AG04450 (cell line): ENCODE measurements at regions not wholly inside any gene's neighbourhood (a gene's known extent, or its start where the extent isn't known, plus 50 kb on each side); places are given as distances from the start of the nearest gene placed in this dataset.

ENCODE experiments used
- CTCF ChIA-PET: fragments of 300-600, 350-600 bp; formaldehyde crosslinking; extraction: SDS; loops from one replicate; lab custom pipeline; 2022; ENCODE audit warnings: antibody characterized with exemption, inconsistent platforms; lab: Charles Lee
- POLR2A ChIA-PET: fragments of 350-600 bp; formaldehyde crosslinking; extraction: SDS; loops from one replicate; lab custom pipeline; 2021; ENCODE audit warnings: antibody characterized with exemption, inconsistent platforms; lab: Yijun Ruan, JAX
- DNase-seq: peaks from one replicate; pipeline ENCODE4 v3.0.0-alpha.2; 2011; ENCODE audit warnings: low read depth, low spot score
- H3K27ac ChIP-seq: one replicate; pipeline ENCODE4 v1.5.1; 2012; ENCODE audit warnings: low read depth, low read length, control low read depth
- H3K27me3 ChIP-seq: one replicate; pipeline ENCODE4 v1.6.0; 2012; ENCODE audit warnings: low read length; ENCODE audit not compliant: control insufficient read depth, insufficient read depth
- H3K4me3 ChIP-seq: 2 replicates; pipeline ENCODE4 v1.5.1; 2011; ENCODE audit warnings: mild to moderate bottlenecking, low read depth, low read length, control low read depth
- H3K9me3 ChIP-seq: 2 replicates; pipeline ENCODE4 v1.5.1; 2012; ENCODE audit warnings: low read length; ENCODE audit not compliant: control insufficient read depth, insufficient read depth
- TF ChIP-seq, protein P1 (sequence below): IDR thresholded peaks from 2 replicates; pipeline ENCODE4 v1.5.1; 2011; ENCODE audit warnings: low read depth, low read length, control low read depth, inconsistent platforms

DNA sequence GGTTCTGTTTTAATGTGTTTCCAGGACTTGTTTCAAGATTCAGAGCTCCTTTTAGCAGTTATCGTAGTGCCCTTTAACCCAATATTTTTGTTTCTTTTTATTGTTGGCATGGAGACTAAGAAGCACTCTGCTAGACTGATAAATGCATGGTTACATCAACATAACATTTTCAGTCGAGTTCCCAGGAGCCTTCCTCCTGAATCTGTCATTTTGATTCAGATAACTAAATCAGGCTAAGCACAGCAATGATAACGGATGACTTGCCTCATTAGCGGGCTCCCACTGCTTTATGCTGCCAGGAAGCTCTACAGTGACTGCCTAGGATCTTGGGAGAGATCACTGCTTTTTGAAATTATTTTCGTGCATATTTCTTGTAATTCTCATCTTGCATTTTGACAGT, 772.8 kb upstream of the GJE1 start:
- TF ChIP-seq, protein P1, sequence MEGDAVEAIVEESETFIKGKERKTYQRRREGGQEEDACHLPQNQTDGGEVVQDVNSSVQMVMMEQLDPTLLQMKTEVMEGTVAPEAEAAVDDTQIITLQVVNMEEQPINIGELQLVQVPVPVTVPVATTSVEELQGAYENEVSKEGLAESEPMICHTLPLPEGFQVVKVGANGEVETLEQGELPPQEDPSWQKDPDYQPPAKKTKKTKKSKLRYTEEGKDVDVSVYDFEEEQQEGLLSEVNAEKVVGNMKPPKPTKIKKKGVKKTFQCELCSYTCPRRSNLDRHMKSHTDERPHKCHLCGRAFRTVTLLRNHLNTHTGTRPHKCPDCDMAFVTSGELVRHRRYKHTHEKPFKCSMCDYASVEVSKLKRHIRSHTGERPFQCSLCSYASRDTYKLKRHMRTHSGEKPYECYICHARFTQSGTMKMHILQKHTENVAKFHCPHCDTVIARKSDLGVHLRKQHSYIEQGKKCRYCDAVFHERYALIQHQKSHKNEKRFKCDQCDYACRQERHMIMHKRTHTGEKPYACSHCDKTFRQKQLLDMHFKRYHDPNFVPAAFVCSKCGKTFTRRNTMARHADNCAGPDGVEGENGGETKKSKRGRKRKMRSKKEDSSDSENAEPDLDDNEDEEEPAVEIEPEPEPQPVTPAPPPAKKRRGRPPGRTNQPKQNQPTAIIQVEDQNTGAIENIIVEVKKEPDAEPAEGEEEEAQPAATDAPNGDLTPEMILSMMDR: no peak
- H3K27me3 ChIP-seq: no peaks in the 10 kb centered on the region
- no peak overlapping the region for H3K4me3 ChIP-seq
- H3K9me3 ChIP-seq: no peaks in the 10 kb centered on the region
- ChIA-PET POLR2A (no interaction called here), CTCF (interaction anchor here (0.7 kb wide), 1 partner anchor 23 kb away, joined by 3 read pairs; no protein-coding TSS in a partner anchor)
- H3K27ac ChIP-seq: no peak overlapping the region
- no peak for DNase-seq

DNA sequence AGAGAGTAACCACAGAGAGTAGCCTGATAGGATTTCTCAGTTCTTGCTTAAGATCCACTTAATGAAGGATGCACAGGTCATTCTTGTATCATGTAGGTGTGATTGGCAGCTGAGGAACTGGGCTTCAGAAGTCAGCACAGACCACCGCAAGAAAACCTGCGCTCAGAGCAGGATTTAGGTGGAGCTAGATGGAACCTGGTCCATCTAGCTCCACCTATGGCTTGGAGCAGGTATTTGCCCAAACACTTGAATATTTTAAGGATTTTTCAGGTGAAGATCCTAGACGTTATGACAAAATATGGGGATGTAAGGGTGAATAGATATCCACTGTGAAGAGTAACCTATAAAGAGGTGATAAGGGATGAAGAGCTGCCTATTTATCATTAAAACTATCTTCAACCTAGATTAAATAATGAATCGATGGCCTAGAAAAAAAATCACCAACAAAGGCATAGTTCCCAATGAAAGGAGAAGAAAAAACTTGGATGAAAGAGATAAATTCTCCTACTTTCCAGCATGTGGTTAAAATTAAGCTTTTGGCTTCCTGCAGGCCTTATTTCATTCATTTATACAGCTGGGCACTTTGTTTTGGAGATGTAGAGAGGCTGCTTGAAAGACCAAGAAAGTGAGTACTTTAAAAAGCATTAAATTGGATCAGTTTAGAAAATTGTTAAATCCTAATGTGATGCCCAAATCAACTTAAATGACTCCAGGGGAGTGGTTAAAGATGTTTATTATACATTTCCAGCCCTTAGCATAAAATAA, 778.4 kb upstream of the GJE1 start:
- TF ChIP-seq, protein P1: no peak
- no peaks in the 10 kb centered on the region for H3K27me3 ChIP-seq
- no peak for DNase-seq
- H3K27ac ChIP-seq: no peak overlapping the region
- no peak overlapping the region for H3K4me3 ChIP-seq
- H3K9me3 ChIP-seq: no peaks in the 10 kb centered on the region
- ChIA-PET POLR2A (no interaction called here), CTCF (no interaction called here)

DNA sequence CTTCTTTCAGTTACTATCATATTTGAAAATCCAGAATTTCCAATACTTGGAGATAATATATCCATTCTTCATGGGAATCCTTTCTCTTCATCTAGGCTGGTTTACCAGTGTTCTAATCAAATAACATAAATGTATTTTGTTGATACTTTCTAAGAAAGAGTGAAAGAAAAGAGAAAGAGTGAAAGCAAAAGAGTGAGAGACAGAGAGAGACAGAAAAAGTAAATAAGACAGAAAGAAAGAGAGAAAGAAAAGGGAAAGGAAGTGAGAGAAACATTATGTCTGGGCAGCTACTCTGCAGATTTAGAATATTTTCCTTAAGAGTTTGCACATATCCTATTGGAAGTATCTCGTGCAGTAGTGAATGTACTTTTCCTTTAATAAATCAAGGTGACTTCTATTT, 781.0 kb upstream of the GJE1 start:
- no peak for DNase-seq
- ChIA-PET CTCF (no interaction called here), POLR2A (no interaction called here)
- Histone ChIP-seq H3K9me3 (no peaks in the 10 kb centered on the region), H3K4me3 (no peak overlapping the region), H3K27ac (no peak overlapping the region), H3K27me3 (no peaks in the 10 kb centered on the region)
- TF ChIP-seq, protein P1: no peak

DNA sequence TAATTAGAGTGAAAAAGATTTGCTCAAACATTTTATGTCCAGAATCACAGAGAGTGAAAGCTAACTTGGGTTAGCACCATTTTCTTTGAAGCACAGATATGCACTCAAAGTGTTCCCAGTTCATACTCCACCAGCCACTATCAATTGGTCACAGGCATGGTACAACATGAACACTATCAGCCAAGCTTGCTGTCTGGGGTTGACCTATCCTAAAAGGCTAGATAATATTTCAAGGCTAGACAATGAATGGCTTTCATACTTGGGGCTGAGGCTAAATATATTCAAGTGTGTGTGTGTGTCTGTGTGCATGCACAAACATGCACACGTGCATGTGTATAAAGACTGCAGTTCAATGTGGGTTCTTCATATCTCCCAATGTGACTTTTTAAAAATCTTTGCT, 783.0 kb upstream of the GJE1 start:
- POLR2A ChIA-PET: no interaction called here
- no peaks in the 10 kb centered on the region for H3K9me3 ChIP-seq
- CTCF ChIA-PET: interaction anchor here (1.0 kb wide), 1 partner anchor 36 kb away, joined by 4 read pairs; no protein-coding TSS in a partner anchor

DNA sequence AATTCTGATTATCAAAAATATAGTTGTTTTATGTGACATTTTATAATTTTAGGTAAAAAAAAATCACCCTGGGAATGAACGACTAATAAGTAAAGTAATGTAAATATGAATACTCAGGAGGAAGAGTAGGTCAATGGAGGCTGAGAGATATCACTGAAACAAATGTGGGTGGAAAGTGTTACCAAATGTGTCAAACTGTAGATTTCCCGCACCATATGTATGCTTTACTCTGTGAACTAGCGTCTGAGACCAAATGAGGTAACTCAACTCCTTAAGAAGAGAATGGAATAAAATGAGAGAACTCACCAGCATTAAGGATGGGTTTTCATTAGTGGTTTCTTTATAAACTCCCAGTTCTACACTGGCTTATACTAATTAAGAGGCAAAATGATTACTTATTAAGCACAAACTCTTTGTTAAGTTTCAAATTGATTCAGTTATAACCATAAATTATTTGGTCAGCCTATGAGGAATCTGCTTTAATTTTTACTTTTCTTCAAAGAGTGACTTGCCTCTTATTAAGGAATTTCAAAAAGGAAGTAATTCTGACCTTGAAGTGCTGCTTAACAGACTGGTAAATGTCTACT, 784.7 kb upstream of the GJE1 start:
- CTCF ChIA-PET: no interaction called here
- DNase-seq: no peak

More for the DNA sequence above, 783.0 kb upstream of the GJE1 start:
- TF ChIP-seq, protein P1: no peak
- H3K4me3 ChIP-seq: no peak overlapping the region
- no peak overlapping the region for H3K27ac ChIP-seq
- no peaks in the 10 kb centered on the region for H3K27me3 ChIP-seq
- no peak for DNase-seq

More for the DNA sequence above, 784.7 kb upstream of the GJE1 start:
- no peaks in the 10 kb centered on the region for H3K27me3 ChIP-seq
- no peak overlapping the region for H3K4me3 ChIP-seq
- TF ChIP-seq, protein P1: no peak
- no peak overlapping the region for H3K27ac ChIP-seq
- POLR2A ChIA-PET: no interaction called here
- H3K9me3 ChIP-seq: no peaks in the 10 kb centered on the region
